Colonic mucosa (tissue), 4 donors: ENCODE measurements at regions not wholly inside any gene's neighbourhood (a gene's known extent, or its start where the extent isn't known, plus 50 kb on each side); places are given as distances from the start of the nearest gene placed in this dataset.

ENCODE experiments used
- DNase-seq: peaks from one replicate; pipeline ENCODE4 v3.0.0-alpha.2; 2020
- H3K27ac ChIP-seq: fragments of 200-600 bp; one replicate; pipeline ENCODE4 v1.8.0; 2021
- H3K27me3 ChIP-seq: fragments of 200-600 bp; one replicate; pipeline ENCODE4 v1.8.0; 2021
- H3K36me3 ChIP-seq: fragments of 200-600 bp; one replicate; pipeline ENCODE4 v1.8.0; 2021
- H3K4me1 ChIP-seq: fragments of 200-600 bp; one replicate; pipeline ENCODE4 v1.8.0; 2021; ENCODE audit warnings: mild to moderate bottlenecking
- H3K4me3 ChIP-seq: fragments of 200-600 bp; one replicate; pipeline ENCODE4 v1.8.0; 2021
- H3K9ac ChIP-seq, 2 donors: one replicate each; pipeline ENCODE4 v1.7.0; 2013; ENCODE audit warnings: control low read depth in 2 of 2, low read depth in 2 of 2, low read length in 2 of 2
- H3K9me3 ChIP-seq: fragments of 200-600 bp; one replicate; pipeline ENCODE4 v1.8.0; 2021
- CTCF ChIP-seq: fragments of 200-600 bp; IDR thresholded peaks from one replicate; pipeline ENCODE4 v1.8.0; 2022; ENCODE audit warnings: antibody characterized with exemption, mild to moderate bottlenecking
- intact Hi-C: fragments of 100-400 bp; cut with DNase I; formaldehyde crosslinking; loops from one replicate; pipeline ENCODE4 v1.14.1; 2022
- donor health status: healthy.
- donor health status: DM: no; HTN: no; CAD: no.
- donor health status: DM: no; HTN: no; CAD: no.

GRCh38 chr12:118850244-118850825 lies 131.0 kb upstream of the SRRM4 start:
- Histone ChIP-seq H3K27me3 (no peaks in the 10 kb centered on the region), H3K27ac (no peak overlapping the region), H3K9ac (no peak overlapping the region), H3K4me1 (no peaks in the 10 kb centered on the region), H3K9me3 (no peaks in the 10 kb centered on the region), H3K36me3 (no peaks in the 10 kb centered on the region), H3K4me3 (no peak overlapping the region)
- DNase-seq = no peak
- peak; percentile 37 for TF ChIP-seq CTCF
- intact Hi-C loops = no loop called here

GRCh38 chr12:118851891-118852290 lies 129.4 kb upstream of the SRRM4 start:
- TF ChIP-seq CTCF = no peak
- no peak for DNase-seq
- intact Hi-C loops = no loop called here
- H3K9ac ChIP-seq = no peak overlapping the region
- no peaks in the 10 kb centered on the region for H3K27me3 ChIP-seq
- H3K4me1 ChIP-seq = no peaks in the 10 kb centered on the region
- H3K4me3 ChIP-seq = no peak overlapping the region
- H3K36me3 ChIP-seq = no peaks in the 10 kb centered on the region
- H3K9me3 ChIP-seq = no peaks in the 10 kb centered on the region
- H3K27ac ChIP-seq = no peak overlapping the region

- no peak for DNase-seq
- no peak overlapping the region for H3K27ac ChIP-seq
- H3K27me3 ChIP-seq = no peaks in the 10 kb centered on the region
- no peak for TF ChIP-seq CTCF
- intact Hi-C loops = no loop called here
- no peak overlapping the region for H3K9ac ChIP-seq
- H3K4me3 ChIP-seq = no peak overlapping the region
- no peaks in the 10 kb centered on the region for H3K36me3 ChIP-seq
- H3K4me1 ChIP-seq = no peaks in the 10 kb centered on the region
- no peaks in the 10 kb centered on the region for H3K9me3 ChIP-seq
Measured at GRCh38 chr12:118853634-118854033, 127.7 kb upstream of the SRRM4 start.

GRCh38 chr12:118855858-118856257 lies 125.5 kb upstream of the SRRM4 start:
- Histone ChIP-seq H3K9ac (no peak overlapping the region), H3K9me3 (no peaks in the 10 kb centered on the region), H3K4me3 (no peak overlapping the region), H3K27ac (no peak overlapping the region), H3K27me3 (no peaks in the 10 kb centered on the region), H3K4me1 (no peaks in the 10 kb centered on the region), H3K36me3 (no peaks in the 10 kb centered on the region)
- no peak for DNase-seq
- intact Hi-C loops = no loop called here
- no peak for TF ChIP-seq CTCF

GRCh38 chr12:118866346-118866745 lies 115.0 kb upstream of the SRRM4 start:
- Histone ChIP-seq H3K4me3 (no peak overlapping the region), H3K9me3 (no peaks in the 10 kb centered on the region), H3K27ac (no peak overlapping the region), H3K36me3 (no peaks in the 10 kb centered on the region), H3K9ac (no peak overlapping the region), H3K27me3 (peaks cover 3% of the 10 kb centered on the region), H3K4me1 (no peaks in the 10 kb centered on the region)
- intact Hi-C loops = no loop called here
- no peak for DNase-seq
- TF ChIP-seq CTCF = no peak

GRCh38 chr12:118870551-118870950 lies 110.8 kb upstream of the SRRM4 start:
- Histone ChIP-seq H3K27me3 (peaks cover 3% of the 10 kb centered on the region), H3K9ac (no peak overlapping the region), H3K4me3 (no peak overlapping the region), H3K36me3 (no peaks in the 10 kb centered on the region), H3K4me1 (no peaks in the 10 kb centered on the region), H3K27ac (no peak overlapping the region), H3K9me3 (no peaks in the 10 kb centered on the region)
- no peak for TF ChIP-seq CTCF
- DNase-seq = no peak
- intact Hi-C loops = no loop called here
